GM12892 (cell line): ENCODE measurements at regions not wholly inside any gene's neighbourhood (a gene's known extent, or its start where the extent isn't known, plus 50 kb on each side); places are given as distances from the start of the nearest gene placed in this dataset.

ENCODE experiments used
- POLR2A ChIP-seq: IDR thresholded peaks from 2 replicates; pipeline ENCODE4 v1.6.1; 2011; ENCODE audit warnings: low read depth, low read length, control low read depth
- POLR2AphosphoS5 ChIP-seq: IDR thresholded peaks from 2 replicates; pipeline ENCODE4 v1.6.1; 2011; ENCODE audit warnings: low read depth, low read length, control low read depth
- TAF1 ChIP-seq: IDR thresholded peaks from 2 replicates; pipeline ENCODE4 v1.6.1; 2011; ENCODE audit warnings: low read depth, mild to moderate bottlenecking, control low read depth, low read length, borderline replicate concordance

- TF ChIP-seq POLR2A (no peak), TAF1 (no peak), POLR2AphosphoS5 (no peak)
Observed at GRCh38 chr19:30692879-30693503, 320.8 kb downstream of the ZNF536 start.
